Heart left ventricle (tissue), 16 donors: ENCODE measurements at regions not wholly inside any gene's neighbourhood (a gene's known extent, or its start where the extent isn't known, plus 50 kb on each side); places are given as distances from the start of the nearest gene placed in this dataset.

Experiments
- ATAC-seq, 4 donors: fragments of 200-7000 bp; cut with Tn5 transposase; one replicate each; pipeline ENCODE4 v1.9.1; 2020 to 2022; ENCODE audit warnings: moderate library complexity in 4 of 4, mild to moderate bottlenecking in 3 of 4, moderate number of reproducible peaks in 1 of 4
- DNase-seq, 5 donors: peaks; one replicate each; pipeline ENCODE4 v3.0.0-alpha.2; 2020
- H3K27ac ChIP-seq, 12 donors: fragments of 200-600 bp; sonication (generic) in 4 of 12; one replicate each; pipeline versions ENCODE4 v1.5.0 to v1.8.0; 2016 to 2022; ENCODE audit warnings: mild to moderate bottlenecking in 2 of 12
- H3K27me3 ChIP-seq, 9 donors: fragments of 200-600 bp; sonication (generic) in 2 of 9; one replicate each; pipeline versions ENCODE4 v1.5.1 to v1.8.0; 2016 to 2022; ENCODE audit warnings: mild to moderate bottlenecking in 3 of 9
- H3K36me3 ChIP-seq, 9 donors: fragments of 200-600 bp; sonication (generic) in 2 of 9; one replicate each; pipeline versions ENCODE4 v1.5.0 to v1.8.0; 2018 to 2022; ENCODE audit warnings: mild to moderate bottlenecking in 2 of 9
- H3K4me1 ChIP-seq, 12 donors: fragments of 200-600 bp; sonication (generic) in 4 of 12; one replicate each; pipeline versions ENCODE4 v1.5.0 to v1.8.0; 2016 to 2022; ENCODE audit warnings: mild to moderate bottlenecking in 3 of 12
- H3K4me3 ChIP-seq, 12 donors: fragments of 200-600 bp; sonication (generic) in 4 of 12; one replicate each; pipeline versions ENCODE4 v1.5.0 to v1.8.0; 2017 to 2022; ENCODE audit warnings: mild to moderate bottlenecking in 9 of 12, moderate library complexity in 4 of 12
- H3K9me3 ChIP-seq, 12 donors: fragments of 200-600 bp; sonication (generic) in 4 of 12; one replicate each; pipeline versions ENCODE4 v1.5.0 to v1.8.0; 2016 to 2022; ENCODE audit warnings: mild to moderate bottlenecking in 1 of 12
- CTCF ChIP-seq, 12 donors: fragments of 200-600 bp; sonication (generic) in 4 of 12; IDR thresholded peaks; one replicate each; pipeline versions ENCODE4 v1.5.0 to v1.8.0; 2018 to 2022; ENCODE audit warnings: antibody characterized with exemption in 12 of 12, mild to moderate bottlenecking in 5 of 12
- POLR2A ChIP-seq, 2 donors: fragments of 450-650 bp; IDR thresholded peaks; one replicate each; pipeline ENCODE4 v1.6.1; 2017; ENCODE audit warnings: antibody characterized with exemption in 2 of 2, mild to moderate bottlenecking in 2 of 2, moderate library complexity in 2 of 2
- WGBS, 4 donors: extraction: QIAGEN DNeasy Blood & Tissue Kit in 2 of 4; methylation state at CpG; one replicate each; pipeline versions ENCODE4 v1.1.5 to v1.1.7; 2013 to 2018; 5-methylcytosine and 5-hydroxymethylcytosine counted together
- intact Hi-C, 10 donors: fragments of 100-400 bp; cut with DNase I; formaldehyde crosslinking; loops; one replicate each; pipeline versions ENCODE4 v1.11.1 to v1.14.2; 2022
- donor health status: ischemic (EF 13 %, LVEDD 7.1; RV severe dilation, severe dysfunction).
- donor health status: healthy with polysubstance abuse.
- donor health status: DM: no; HTN: yes; CAD: no.
- donor health status: DM: no; HTN: no; CAD: no.
- donor health status: ischemic (EF 25% LVEDD 6.9; RV normal size, moderate dysfunction).
- donor health status: ischemic (EF 25% LVEDD 5.7; RV mildly dilated, moderate dysfunction).
- donor health status: healthy.
- donor health status: DM: yes; HTN: yes; CAD: no.
- donor health status: ischemic (EF 35%, LVEDD 5.7; RV mildly dilated, moderate dysfunction).
- donor health status: nonischemic (EF 11% LVEDD 7.7; RV severe dilation, severe dysfunction).
- donor health status: DM: yes; HTN: yes; CAD: no.
- donor health status: PGD.
- donor health status: ischemic (EF 29% LVEDD 5.4; RV normal size, mild dysfunction).
- donor health status: nonischemic (EF 23%, LVEDD 6.1; RV moderate dilation, normal function).

- Histone ChIP-seq H3K9me3 (peaks cover 0 to 2% (median 0%) of the 10 kb centered on the region in 12 donors), H3K27ac (no peak overlapping the region), H3K4me1 (no peaks in the 10 kb centered on the region), H3K27me3 (no peaks in the 10 kb centered on the region), H3K4me3 (no peak overlapping the region), H3K36me3 (no peaks in the 10 kb centered on the region)
- ATAC-seq (no peak), DNase-seq (no peak)
- intact Hi-C loops = no loop called here
- WGBS, 4 donors = 86 to 95% (median 91%) methylated on average over 1 of the region's 1 CpG
- no peak for TF ChIP-seq CTCF (IDR thresholded peaks at IDR 0.05)
- no peak for TF ChIP-seq POLR2A (IDR thresholded peaks at IDR 0.05)
These were observed 845.8 kb upstream of the SLITRK5 start for GRCh38 chr13:86825410-86825809.

GRCh38 chr13:86826232-86826631 is 844.9 kb upstream of the SLITRK5 start:
- Histone ChIP-seq H3K36me3 (no peaks in the 10 kb centered on the region), H3K27me3 (no peaks in the 10 kb centered on the region), H3K4me1 (no peaks in the 10 kb centered on the region), H3K27ac (no peak overlapping the region), H3K9me3 (peaks cover 0 to 2% (median 0%) of the 10 kb centered on the region in 12 donors), H3K4me3 (no peak overlapping the region)
- intact Hi-C loops = no loop called here
- DNase-seq (no peak), ATAC-seq (no peak)
- 74 to 82% (median 78%) methylated on average over 3 of the region's 3 CpGs for WGBS, 4 donors
- TF ChIP-seq POLR2A (IDR thresholded peaks at IDR 0.05) = no peak
- no peak for TF ChIP-seq CTCF (IDR thresholded peaks at IDR 0.05)

- no peaks in the 10 kb centered on the region for H3K4me1 ChIP-seq
- H3K9me3 ChIP-seq = peaks cover 0 to 2% (median 0%) of the 10 kb centered on the region in 12 donors
- H3K27ac ChIP-seq = no peak overlapping the region
- ATAC-seq (no peak), DNase-seq (no peak)
- intact Hi-C loops = no loop called here
- H3K27me3 ChIP-seq = no peaks in the 10 kb centered on the region
- 63 to 78% (median 68%) methylated on average over 4 of the region's 4 CpGs for WGBS, 4 donors
- no peaks in the 10 kb centered on the region for H3K36me3 ChIP-seq
- no peak overlapping the region for H3K4me3 ChIP-seq
- TF ChIP-seq POLR2A (IDR thresholded peaks at IDR 0.05) (no peak), CTCF (IDR thresholded peaks at IDR 0.05) (no peak)
These were observed 841.1 kb upstream of the SLITRK5 start for GRCh38 chr13:86830046-86830445.

GRCh38 chr13:86831084-86831483 is 840.1 kb upstream of the SLITRK5 start:
- TF ChIP-seq CTCF (IDR thresholded peaks at IDR 0.05) = no peak
- TF ChIP-seq POLR2A (IDR thresholded peaks at IDR 0.05) = no peak
- no peak overlapping the region for H3K4me3 ChIP-seq
- H3K27me3 ChIP-seq = no peaks in the 10 kb centered on the region
- no peaks in the 10 kb centered on the region for H3K36me3 ChIP-seq
- no peak for DNase-seq
- intact Hi-C loops = no loop called here
- no peaks in the 10 kb centered on the region for H3K4me1 ChIP-seq
- no peak overlapping the region for H3K27ac ChIP-seq
- H3K9me3 ChIP-seq = peaks cover 0 to 3% (median 0%) of the 10 kb centered on the region in 12 donors
- ATAC-seq = no peak
- 0 to 62% (median 51%) methylated on average over 1 of the region's 1 CpG for WGBS, 4 donors
